Endothelial cell of umbilical vein (primary cell): ENCODE measurements at regions not wholly inside any gene's neighbourhood (a gene's known extent, or its start where the extent isn't known, plus 50 kb on each side); places are given as distances from the start of the nearest gene placed in this dataset.

Source experiments
- BruUV-seq: library from RNA; stranded (reverse); fragments of 400-500 nt; replicated peaks from 2 replicates; lab custom pipeline; 2021; lab: Mats Ljungman, UMichigan
- CTCF ChIA-PET: fragments of 300-600, 350-600 bp; sonication (Branson Sonifier 250); formaldehyde crosslinking; loops from one replicate; lab custom pipeline; 2021; ENCODE audit warnings: antibody characterized with exemption, inconsistent platforms; lab: Charles Lee
- POLR2A ChIA-PET: fragments of 300-600, 350-600 bp; sonication (Branson Sonifier 250); formaldehyde crosslinking; loops from one replicate; lab custom pipeline; 2021; ENCODE audit warnings: antibody characterized with exemption, inconsistent platforms; lab: Charles Lee
- DNase-seq: peaks from one replicate; pipeline ENCODE4 v3.0.0-alpha.2; 2011; ENCODE audit warnings: low read depth, low spot score
- FAIRE-seq: peaks from 2 replicates; lab custom pipeline; 2011; peaks lifted over from hg19 to GRCh38; lab: Jason Lieb, UNC
- H2AFZ ChIP-seq: 2 replicates; pipeline ENCODE4 v1.6.0; 2012; ENCODE audit warnings: low read depth, low read length, control low read depth, inconsistent platforms
- H3K27ac ChIP-seq: 2 replicates; pipeline ENCODE4 v1.5.1; 2011; ENCODE audit warnings: low read depth, mild to moderate bottlenecking, control low read depth, low read length, moderate library complexity; ENCODE audit not compliant: insufficient read depth
- H3K27me3 ChIP-seq, 2 experiments: 2 replicates each; pipeline versions ENCODE4 v1.6.0 to v1.6.1; 2011; ENCODE audit warnings: low read length in 2 of 2, mixed read lengths in 1 of 2; ENCODE audit not compliant: control insufficient read depth in 2 of 2, insufficient read depth in 2 of 2
- H3K36me3 ChIP-seq, 2 experiments: 2 replicates in 1 of 2; 3 replicates in 1 of 2; pipeline ENCODE4 v1.5.1; 2011; ENCODE audit warnings: low read length in 2 of 2, mild to moderate bottlenecking in 1 of 2, moderate library complexity in 1 of 2; ENCODE audit not compliant: control insufficient read depth in 2 of 2, insufficient read depth in 2 of 2; ENCODE audit errors: extremely low read depth in 1 of 2
- H3K4me1 ChIP-seq: 3 replicates; pipeline ENCODE4 v1.5.1; 2011; ENCODE audit warnings: mild to moderate bottlenecking, low read length; ENCODE audit not compliant: control insufficient read depth, insufficient read depth; ENCODE audit errors: extremely low read depth
- H3K4me2 ChIP-seq: 2 replicates; pipeline ENCODE4 v1.6.1; 2011; ENCODE audit warnings: low read length, control low read depth, mixed read lengths; ENCODE audit not compliant: insufficient read depth
- H3K4me3 ChIP-seq, 3 experiments: fragments of 200-600 bp in 1 of 3; sonication (generic), shearing (Covaris generic) in 1 of 3; replicated peaks in 1 of 3; 2 replicates each; pipeline ENCODE4 v1.5.1; 2011 to 2016; ENCODE audit warnings: control low read depth in 3 of 3, low read length in 3 of 3, mild to moderate bottlenecking in 2 of 3, inconsistent platforms in 1 of 3, low read depth in 1 of 3, moderate library complexity in 1 of 3; ENCODE audit not compliant: insufficient read depth in 1 of 3
- H3K79me2 ChIP-seq: 2 replicates; pipeline ENCODE4 v1.6.0; 2012; ENCODE audit warnings: low read length, inconsistent platforms; ENCODE audit not compliant: control insufficient read depth, insufficient read depth
- H3K9ac ChIP-seq: replicated peaks from 2 replicates; pipeline ENCODE3; 2011; ENCODE audit warnings: low read length, control low read depth; ENCODE audit not compliant: insufficient read depth; ENCODE audit errors: extremely low read depth
- H3K9me1 ChIP-seq: replicated peaks from 3 replicates; pipeline ENCODE4 v1.6.0; 2011; ENCODE audit warnings: mild to moderate bottlenecking, low read length; ENCODE audit not compliant: control insufficient read depth, insufficient read depth; ENCODE audit errors: extremely low read depth
- H3K9me3 ChIP-seq: replicated peaks from 2 replicates; pipeline ENCODE4 v1.5.1; 2012; ENCODE audit warnings: low read length, inconsistent platforms; ENCODE audit not compliant: control insufficient read depth, insufficient read depth
- H4K20me1 ChIP-seq: replicated peaks from 2 replicates; pipeline ENCODE3; 2011; ENCODE audit warnings: mild to moderate bottlenecking, low read length; ENCODE audit not compliant: control insufficient read depth, insufficient read depth; ENCODE audit errors: extremely low read depth
- CTCF ChIP-seq, 2 donors: IDR thresholded peaks; 1 replicate in 1 of 2; 2 replicates in 1 of 2; pipeline ENCODE4 v1.5.1; 2011; ENCODE audit warnings: low read length in 2 of 2, mild to moderate bottlenecking in 2 of 2, moderate library complexity in 2 of 2, control low read depth in 1 of 2, inconsistent platforms in 1 of 2, low read depth in 1 of 2; ENCODE audit not compliant: insufficient read depth in 1 of 2; ENCODE audit errors: extremely low read depth in 1 of 2
- EZH2 ChIP-seq: IDR thresholded peaks from 2 replicates; pipeline ENCODE4 v1.6.1; 2012; ENCODE audit warnings: borderline replicate concordance, low read depth, mild to moderate bottlenecking, moderate library complexity, low read length, inconsistent platforms; ENCODE audit not compliant: severe bottlenecking
- FOS ChIP-seq: IDR thresholded peaks from 2 replicates; pipeline ENCODE4 v1.6.1; 2011; ENCODE audit warnings: mild to moderate bottlenecking, low read length, moderate library complexity, borderline replicate concordance; ENCODE audit not compliant: insufficient read depth
- GATA2 ChIP-seq: IDR thresholded peaks from 2 replicates; pipeline ENCODE4 v1.7.0; 2011; ENCODE audit warnings: low read depth, mild to moderate bottlenecking, moderate library complexity, mixed read lengths, low read length; ENCODE audit not compliant: insufficient read length, insufficient read depth
- JUN ChIP-seq: IDR thresholded peaks from 2 replicates; pipeline ENCODE4 v1.6.1; 2011; ENCODE audit warnings: borderline replicate concordance, low read depth; ENCODE audit not compliant: insufficient read length, insufficient read depth
- POLR2A ChIP-seq: IDR thresholded peaks from 2 replicates; pipeline ENCODE4 v1.6.1; 2012; ENCODE audit warnings: low read depth, mild to moderate bottlenecking, control low read depth, low read length
- dilution Hi-C: fragments of 300-500 bp; cut with MboI; formaldehyde crosslinking; loops from one replicate; pipeline ENCODE4 v1.15.0; 2019; ENCODE audit warnings: low sequenced_read_pairs; ENCODE audit not compliant: extremely low pct_ligation_motif_present
- intact Hi-C: fragments of 100-400 bp; cut with micrococcal nuclease; formaldehyde crosslinking; loops from one replicate; pipeline ENCODE4 v1.10.0; 2022
- TF ChIP-seq, protein P1 (sequence below): IDR thresholded peaks from 2 replicates; pipeline ENCODE4 v1.6.1; 2011; ENCODE audit not compliant: insufficient read depth, insufficient read length

GRCh38 chr22:49437956-49438355 lies 389.7 kb downstream of the BRD1 start:
- intact Hi-C loops: no loop called here
- no peak for FAIRE-seq
- no peaks in the 10 kb centered on the region for H3K27me3 ChIP-seq
- no peaks in the 10 kb centered on the region for H3K36me3 ChIP-seq
- CTCF ChIA-PET: no interaction called here
- TF ChIP-seq POLR2A: no peak
- no peak for TF ChIP-seq GATA2
- no peak for TF ChIP-seq JUN
- no peak for TF ChIP-seq FOS
- no peak for TF ChIP-seq CTCF (IDR thresholded peaks at IDR 0.05; ENCODE audit: extremely low read depth in 1 of 2, insufficient read depth in 1 of 2, low read depth in 1 of 2, low read length in 2 of 2)
- TF ChIP-seq, protein P1, sequence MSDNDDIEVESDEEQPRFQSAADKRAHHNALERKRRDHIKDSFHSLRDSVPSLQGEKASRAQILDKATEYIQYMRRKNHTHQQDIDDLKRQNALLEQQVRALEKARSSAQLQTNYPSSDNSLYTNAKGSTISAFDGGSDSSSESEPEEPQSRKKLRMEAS: no peak
- no peak for TF ChIP-seq EZH2
- no peaks in the 10 kb centered on the region for H3K79me2 ChIP-seq
- no peak overlapping the region for H3K4me2 ChIP-seq
- BruUV-seq: no TSS peak
- no peak overlapping the region for H3K27ac ChIP-seq
- no peak overlapping the region for H3K4me3 ChIP-seq
- no peak overlapping the region for H3K9ac ChIP-seq
- no peaks in the 10 kb centered on the region for H3K9me1 ChIP-seq
- no peaks in the 10 kb centered on the region for H4K20me1 ChIP-seq
- H3K4me1 ChIP-seq: no peaks in the 10 kb centered on the region
- H2AFZ ChIP-seq: no peak overlapping the region
- POLR2A ChIA-PET: no interaction called here
- no peak for DNase-seq
- dilution Hi-C loops: no loop called here
- no peaks in the 10 kb centered on the region for H3K9me3 ChIP-seq
